GM23338 (cell line): ENCODE measurements at regions not wholly inside any gene's neighbourhood (a gene's known extent, or its start where the extent isn't known, plus 50 kb on each side); places are given as distances from the start of the nearest gene placed in this dataset.

Experiments
- CREB1 ChIP-seq: fragments of 250-450 bp; sonication (Bioruptor Pico); IDR thresholded peaks from 2 replicates; pipeline ENCODE4 v1.5.0; 2020; ENCODE audit warnings: low read depth, mild to moderate bottlenecking, moderate library complexity
- CTCF ChIP-seq, 2 experiments: fragments of 200-600 bp in 1 of 2; sonication (generic) in 1 of 2; conservative IDR thresholded peaks; 2 replicates each; pipeline versions ENCODE4 v1.5.1 to v1.6.1; 2016 to 2017; ENCODE audit warnings: antibody characterized with exemption in 2 of 2, low read depth in 2 of 2, mild to moderate bottlenecking in 2 of 2, moderate library complexity in 1 of 2
- ETS1 ChIP-seq: IDR thresholded peaks from 2 replicates; pipeline ENCODE4 v1.6.1; 2016; ENCODE audit warnings: antibody characterized with exemption
- EZH2 ChIP-seq: fragments of 200-600 bp; sonication (generic); IDR thresholded peaks from one replicate; pipeline ENCODE4 v1.8.0; 2017; ENCODE audit warnings: antibody characterized with exemption, mild to moderate bottlenecking, low read depth; ENCODE audit not compliant: unreplicated experiment
- EZH2phosphoT487 ChIP-seq: fragments of 200-600 bp; sonication (generic); IDR thresholded peaks from one replicate; pipeline ENCODE4 v1.8.1; 2018; ENCODE audit warnings: antibody characterized with exemption; ENCODE audit not compliant: unreplicated experiment
- JUNB ChIP-seq: IDR thresholded peaks from one replicate; pipeline ENCODE4 v1.6.1; 2016; ENCODE audit warnings: antibody characterized with exemption; ENCODE audit not compliant: unreplicated experiment
- POLR2AphosphoS5 ChIP-seq: IDR thresholded peaks from 2 replicates; pipeline ENCODE4 v1.6.1; 2016; ENCODE audit warnings: antibody characterized with exemption, low read depth
- REST ChIP-seq: IDR thresholded peaks from one replicate; pipeline ENCODE4 v1.6.1; 2018; ENCODE audit warnings: antibody characterized with exemption; ENCODE audit not compliant: unreplicated experiment
- STAT1 ChIP-seq: IDR thresholded peaks from one replicate; pipeline ENCODE4 v1.6.1; 2016; ENCODE audit warnings: antibody characterized with exemption; ENCODE audit not compliant: unreplicated experiment
- ZNF114 ChIP-seq: fragments of 250-450 bp; sonication (Bioruptor Pico); IDR thresholded peaks from 2 replicates; pipeline ENCODE4 v1.5.0; 2020; ENCODE audit warnings: mild to moderate bottlenecking, moderate library complexity
- ZNF331 ChIP-seq: fragments of 250-450 bp; sonication (Bioruptor Pico); IDR thresholded peaks from 2 replicates; pipeline ENCODE4 v1.5.0; 2020; ENCODE audit warnings: low read depth, mild to moderate bottlenecking, moderate library complexity

GRCh38 chr18:75343389-75343788 is 84.1 kb downstream of the SMIM21 start:
- TF ChIP-seq CTCF (conservative IDR thresholded peaks at IDR 0.05; ENCODE audit: low read depth in 2 of 2): no peak
- TF ChIP-seq STAT1: no peak
- no peak for TF ChIP-seq REST
- TF ChIP-seq POLR2AphosphoS5: no peak
- TF ChIP-seq CREB1 (CRISPR knock-in tag): no peak
- no peak for TF ChIP-seq EZH2phosphoT487
- TF ChIP-seq EZH2: no peak
- no peak for TF ChIP-seq ETS1
- no peak for TF ChIP-seq JUNB
- TF ChIP-seq ZNF114 (CRISPR knock-in tag): no peak
- TF ChIP-seq ZNF331 (CRISPR knock-in tag): no peak
